ENCODE measurements at regions not wholly inside any gene's neighbourhood (a gene's known extent, or its start where the extent isn't known, plus 50 kb on each side); places are given as distances from the start of the nearest gene placed in this dataset.

- Histone ChIP-seq H3K79me2 (ENCODE audit: insufficient read depth, low read depth, low read length) (no peaks in the 10 kb centered on the region), H3K9me3 (ENCODE audit: low read length) (no peaks in the 10 kb centered on the region), H3K36me3 (ENCODE audit: insufficient read depth, low read length) (no peaks in the 10 kb centered on the region), H3K27ac (ENCODE audit: low read depth, low read length, poor library complexity, severe bottlenecking) (no peak overlapping the region), H2AFZ (ENCODE audit: low read length) (no peak overlapping the region), H3K9me2 (ENCODE audit: insufficient read depth, low read length) (no peaks in the 10 kb centered on the region), H3K4me3 (ENCODE audit: low read depth, low read length, poor library complexity, severe bottlenecking) (no peak overlapping the region), H3K4me1 (ENCODE audit: insufficient read depth, low read length, poor library complexity, severe bottlenecking) (no peaks in the 10 kb centered on the region), H3K4me2 (ENCODE audit: low read length) (no peak overlapping the region), H4K20me1 (ENCODE audit: insufficient read depth, low read length) (no peaks in the 10 kb centered on the region)
- intact Hi-C loops (cut with micrococcal nuclease; ENCODE audit: unreplicated experiment) = no loop called here
- CTCF ChIA-PET (ENCODE audit: unreplicated experiment) = no interaction called here
- BruUV-seq (replicated peaks) = no TSS peak
- POLR2A ChIA-PET = no interaction called here
- DNase-seq (ENCODE audit: low spot score) = no peak
- TF ChIP-seq CTCF (conservative IDR thresholded peaks at IDR 0.05; ENCODE audit: low read length) (no peak), EZH2phosphoT487 (IDR thresholded peaks at IDR 0.05; ENCODE audit: borderline replicate concordance, low read depth, low read length) (no peak)
Observed at GRCh38 chr6:80434691-80435350, 328.4 kb downstream of the BCKDHB start.

- H4K20me1 ChIP-seq (ENCODE audit: insufficient read depth, low read length) = no peaks in the 10 kb centered on the region
- intact Hi-C loops (cut with micrococcal nuclease; ENCODE audit: unreplicated experiment) = no loop called here
- no peak for DNase-seq (ENCODE audit: low spot score)
- no peaks in the 10 kb centered on the region for H3K9me3 ChIP-seq (ENCODE audit: low read length)
- no TSS peak for BruUV-seq (replicated peaks)
- no peaks in the 10 kb centered on the region for H3K79me2 ChIP-seq (ENCODE audit: insufficient read depth, low read depth, low read length)
- TF ChIP-seq EZH2phosphoT487 (IDR thresholded peaks at IDR 0.05; ENCODE audit: borderline replicate concordance, low read depth, low read length) (no peak), CTCF (conservative IDR thresholded peaks at IDR 0.05; ENCODE audit: low read length) (no peak)
- no peaks in the 10 kb centered on the region for H3K9me2 ChIP-seq (ENCODE audit: insufficient read depth, low read length)
- ChIA-PET POLR2A (no interaction called here), CTCF (ENCODE audit: unreplicated experiment) (no interaction called here)
- H2AFZ ChIP-seq (ENCODE audit: low read length) = no peak overlapping the region
- H3K4me2 ChIP-seq (ENCODE audit: low read length) = no peak overlapping the region
- H3K4me3 ChIP-seq (ENCODE audit: low read depth, low read length, poor library complexity, severe bottlenecking) = no peak overlapping the region
- H3K27ac ChIP-seq (ENCODE audit: low read depth, low read length, poor library complexity, severe bottlenecking) = no peak overlapping the region
- H3K4me1 ChIP-seq (ENCODE audit: insufficient read depth, low read length, poor library complexity, severe bottlenecking) = no peaks in the 10 kb centered on the region
- no peaks in the 10 kb centered on the region for H3K36me3 ChIP-seq (ENCODE audit: insufficient read depth, low read length)
Observed at GRCh38 chr6:80433673-80434025, 327.2 kb downstream of the BCKDHB start.

- no peak overlapping the region for H3K4me2 ChIP-seq (ENCODE audit: low read length)
- H3K9me3 ChIP-seq (ENCODE audit: low read length) = no peaks in the 10 kb centered on the region
- no peak for TF ChIP-seq EZH2phosphoT487 (IDR thresholded peaks at IDR 0.05; ENCODE audit: borderline replicate concordance, low read depth, low read length)
- TF ChIP-seq CTCF (conservative IDR thresholded peaks at IDR 0.05; ENCODE audit: low read length) = no peak
- H3K27ac ChIP-seq (ENCODE audit: low read depth, low read length, poor library complexity, severe bottlenecking) = no peak overlapping the region
- H3K36me3 ChIP-seq (ENCODE audit: insufficient read depth, low read length) = no peaks in the 10 kb centered on the region
- H4K20me1 ChIP-seq (ENCODE audit: insufficient read depth, low read length) = no peaks in the 10 kb centered on the region
- no TSS peak for BruUV-seq (replicated peaks)
- DNase-seq (ENCODE audit: low spot score) = no peak
- intact Hi-C loops (cut with micrococcal nuclease; ENCODE audit: unreplicated experiment) = no loop called here
- H3K9me2 ChIP-seq (ENCODE audit: insufficient read depth, low read length) = no peaks in the 10 kb centered on the region
- H3K79me2 ChIP-seq (ENCODE audit: insufficient read depth, low read depth, low read length) = no peaks in the 10 kb centered on the region
- no peaks in the 10 kb centered on the region for H3K4me1 ChIP-seq (ENCODE audit: insufficient read depth, low read length, poor library complexity, severe bottlenecking)
- ChIA-PET CTCF (ENCODE audit: unreplicated experiment) (no interaction called here), POLR2A (no interaction called here)
- H2AFZ ChIP-seq (ENCODE audit: low read length) = no peak overlapping the region
- H3K4me3 ChIP-seq (ENCODE audit: low read depth, low read length, poor library complexity, severe bottlenecking) = no peak overlapping the region
Observed at GRCh38 chr6:80433010-80433672, 326.7 kb downstream of the BCKDHB start.
